ENCODE measurements at regions not wholly inside any gene's neighbourhood (a gene's known extent, or its start where the extent isn't known, plus 50 kb on each side); places are given as distances from the start of the nearest gene placed in this dataset.

- DNase-seq (ENCODE audit: low read depth) = no peak
Observed at GRCh38 chr4:26071688-26072087, 157.7 kb downstream of the SMIM20 start.

GRCh38 chr4:26073886-26074560, 160.0 kb downstream of the SMIM20 start:
- DNase-seq (ENCODE audit: low read depth) = no peak

GRCh38 chr4:26074712-26075430, 160.9 kb downstream of the SMIM20 start:
- DNase-seq (ENCODE audit: low read depth) = peak; percentile 55

GRCh38 chr4:26075583-26075982, 161.6 kb downstream of the SMIM20 start:
- DNase-seq (ENCODE audit: low read depth) = no peak

- peak; percentile 25 for DNase-seq (ENCODE audit: low read depth)
Observed at GRCh38 chr4:26076000-26076587, 162.1 kb downstream of the SMIM20 start.

DNA sequence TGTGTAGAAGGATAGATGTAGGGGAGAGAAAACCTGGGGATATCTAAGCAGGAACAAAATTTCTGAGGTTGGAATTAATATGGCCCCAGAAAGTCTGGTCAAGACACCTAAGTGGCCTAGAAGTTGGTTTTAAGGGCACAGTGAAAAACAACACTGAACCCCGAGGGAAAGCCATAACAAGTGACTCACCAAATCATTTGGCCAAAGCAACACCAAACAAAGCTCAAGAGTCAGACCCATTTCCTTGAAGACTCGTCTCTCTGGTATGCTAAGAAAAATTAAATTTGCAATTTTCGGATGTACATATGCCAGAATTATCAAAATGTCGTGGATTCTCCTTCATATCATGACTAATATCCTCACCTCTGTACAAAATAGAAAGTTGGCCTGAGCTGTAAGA, 162.9 kb downstream of the SMIM20 start:
- no peak for DNase-seq (ENCODE audit: low read depth)

DNA sequence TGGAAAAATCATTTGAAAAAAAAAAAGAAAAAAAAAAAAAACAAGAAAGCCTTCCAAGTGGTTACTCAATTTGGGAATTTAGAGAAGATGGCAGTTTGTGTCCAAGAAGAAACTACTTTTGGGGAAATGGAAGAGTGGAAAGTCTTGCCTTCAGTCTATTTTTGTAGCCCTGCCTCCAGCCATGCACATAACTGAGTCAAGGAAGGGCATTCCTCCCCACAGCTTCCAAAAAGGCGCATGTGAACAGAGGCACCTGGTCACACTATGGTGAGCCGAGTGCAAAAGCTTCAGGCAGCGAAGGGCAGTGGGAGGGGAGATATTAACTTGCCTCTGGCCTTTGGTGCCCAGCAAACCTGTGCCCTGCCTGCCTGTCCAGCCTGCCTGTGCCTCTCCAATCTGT, 163.7 kb downstream of the SMIM20 start:
- DNase-seq (ENCODE audit: low read depth) = no peak

GRCh38 chr4:26080870-26081628, 167.0 kb downstream of the SMIM20 start:
- no peak for DNase-seq (ENCODE audit: low read depth)

DNA sequence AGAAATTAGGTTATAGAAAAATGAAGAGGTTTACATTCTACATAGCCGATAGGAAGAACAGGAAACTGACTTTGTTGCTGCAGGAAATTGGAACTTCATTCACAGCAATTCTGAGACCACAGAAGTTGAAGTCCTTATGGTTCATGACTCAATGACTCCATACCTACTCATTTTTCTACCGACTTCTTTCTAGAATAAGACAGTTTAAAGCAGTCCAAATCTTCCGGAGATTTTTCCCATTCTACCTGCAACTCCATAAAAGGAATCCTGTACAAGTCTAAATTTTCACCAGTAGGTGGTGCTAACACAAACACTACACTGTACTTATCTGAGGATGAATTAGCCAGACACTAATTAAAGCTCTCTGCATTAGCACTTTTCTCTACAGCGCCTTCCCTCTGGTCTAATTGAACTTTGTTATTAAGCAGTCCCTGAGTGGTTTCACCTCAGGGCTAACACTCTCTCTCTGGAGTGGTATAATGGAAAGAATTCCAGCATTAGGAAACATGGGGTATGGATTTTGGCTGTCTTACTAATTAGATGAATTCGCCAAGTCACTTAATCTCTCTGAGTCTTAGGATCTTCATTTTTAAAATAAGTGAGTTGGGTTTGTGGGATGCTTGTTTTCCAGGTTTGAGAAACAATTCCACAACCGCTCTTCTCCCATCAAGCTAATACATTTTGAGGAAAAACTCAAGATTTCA, 167.9 kb downstream of the SMIM20 start:
- DNase-seq (ENCODE audit: low read depth) = no peak

DNA sequence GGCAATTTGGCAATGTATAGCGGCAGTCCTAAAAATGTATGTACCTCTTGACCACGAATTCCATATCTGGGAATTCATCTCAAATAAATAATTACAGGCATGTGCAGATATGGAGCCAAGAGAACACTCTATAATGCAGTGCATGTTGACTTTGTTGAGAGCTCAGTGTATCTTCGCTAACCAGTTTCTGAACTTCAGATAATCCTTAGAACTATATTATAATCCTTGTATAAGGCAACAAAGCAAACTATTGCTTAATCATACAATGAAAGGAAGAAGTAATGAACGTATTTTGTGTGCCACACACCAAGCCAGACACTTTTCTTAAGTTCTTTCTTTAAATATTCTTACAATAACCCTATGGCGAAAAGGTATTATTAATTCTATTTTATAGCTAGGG, 168.5 kb downstream of the SMIM20 start:
- no peak for DNase-seq (ENCODE audit: low read depth)

GRCh38 chr4:26083987-26084386, 170.0 kb downstream of the SMIM20 start:
- DNase-seq (ENCODE audit: low read depth) = no peak

DNA sequence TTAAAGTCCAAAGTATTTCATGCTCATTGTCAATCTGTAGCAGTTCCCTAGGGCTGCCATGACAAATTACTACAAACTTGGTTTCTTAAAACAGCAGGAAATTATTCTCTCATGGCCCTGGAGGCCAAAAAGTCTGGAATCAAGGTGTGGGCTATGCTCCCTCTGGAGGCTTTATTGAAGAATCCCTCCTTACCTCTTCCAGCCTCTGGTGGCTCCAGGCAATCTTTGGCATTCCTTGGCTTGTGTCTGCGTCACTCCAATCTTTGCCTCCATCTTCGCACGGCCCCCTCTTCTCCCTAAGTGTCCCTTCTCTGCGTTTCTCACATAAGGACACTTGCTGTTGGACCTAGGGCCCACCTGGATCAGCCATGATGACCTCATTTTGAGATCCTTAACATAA, 170.4 kb downstream of the SMIM20 start:
- no peak for DNase-seq (ENCODE audit: low read depth)

GRCh38 chr4:26085551-26085950, 171.5 kb downstream of the SMIM20 start:
- DNase-seq (ENCODE audit: low read depth) = no peak

DNA sequence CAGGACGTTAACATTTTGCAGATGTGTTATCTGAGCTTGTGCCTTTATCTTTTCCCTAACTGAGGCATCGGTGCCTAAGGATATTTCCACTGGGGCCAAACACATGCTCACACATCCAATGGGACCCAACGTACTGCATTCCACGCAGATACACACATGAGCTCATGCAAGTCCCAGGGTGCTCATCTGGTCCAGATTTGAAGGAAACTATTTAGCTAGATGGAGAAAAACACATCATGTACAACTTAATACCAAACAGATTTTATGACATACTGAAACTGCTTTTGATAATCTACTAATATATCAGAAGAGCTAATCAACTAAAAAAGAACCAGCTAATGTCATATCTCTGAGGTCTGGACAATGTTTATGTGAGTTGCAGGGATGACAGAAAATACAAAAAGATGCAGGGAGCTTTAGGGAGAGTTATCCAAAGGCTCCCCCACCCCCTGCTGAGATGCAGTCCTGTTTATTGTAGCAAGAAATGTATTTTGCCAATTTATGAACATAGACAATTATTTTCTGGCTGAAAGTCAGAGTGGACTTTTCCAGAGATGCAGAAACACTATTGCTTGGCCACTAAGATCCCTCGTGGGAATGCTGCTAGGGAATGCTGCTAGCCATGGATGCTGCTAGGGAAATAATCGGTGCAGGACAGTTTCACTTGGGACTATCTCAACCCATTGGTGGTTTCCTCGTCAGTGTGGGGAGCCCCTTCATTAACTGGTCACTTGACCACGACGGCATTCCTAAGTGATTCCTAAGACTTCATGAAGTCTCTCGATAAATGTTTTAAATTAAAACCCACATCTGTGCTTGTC, 172.8 kb downstream of the SMIM20 start:
- DNase-seq (ENCODE audit: low read depth) = no peak

DNA sequence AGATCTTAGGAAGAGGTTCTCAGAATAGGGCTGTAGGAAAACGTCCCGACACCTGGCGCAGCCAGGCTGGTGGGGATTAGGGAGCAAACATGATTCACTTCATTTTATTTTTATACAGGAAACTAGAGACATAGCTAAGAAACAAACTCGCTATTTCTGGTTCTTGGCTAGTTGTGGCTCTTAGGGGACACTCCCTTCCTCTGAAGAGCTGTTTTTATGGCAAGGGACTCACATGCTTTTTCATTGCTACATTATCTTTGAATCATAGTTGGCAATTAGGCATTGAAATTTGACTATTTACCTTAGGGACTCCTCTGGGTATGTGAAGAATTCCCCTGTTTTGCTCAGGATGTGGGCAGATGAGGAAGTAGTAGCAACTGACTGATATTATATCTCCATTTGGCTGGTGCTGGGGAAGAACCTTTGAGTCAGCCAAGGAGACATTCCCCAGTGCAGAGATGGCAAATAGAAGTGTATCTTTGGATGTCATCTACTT, 174.5 kb downstream of the SMIM20 start:
- DNase-seq (ENCODE audit: low read depth) = no peak

- no peak for DNase-seq (ENCODE audit: low read depth)
Observed at GRCh38 chr4:26093551-26093950, 179.5 kb downstream of the SMIM20 start.

DNA sequence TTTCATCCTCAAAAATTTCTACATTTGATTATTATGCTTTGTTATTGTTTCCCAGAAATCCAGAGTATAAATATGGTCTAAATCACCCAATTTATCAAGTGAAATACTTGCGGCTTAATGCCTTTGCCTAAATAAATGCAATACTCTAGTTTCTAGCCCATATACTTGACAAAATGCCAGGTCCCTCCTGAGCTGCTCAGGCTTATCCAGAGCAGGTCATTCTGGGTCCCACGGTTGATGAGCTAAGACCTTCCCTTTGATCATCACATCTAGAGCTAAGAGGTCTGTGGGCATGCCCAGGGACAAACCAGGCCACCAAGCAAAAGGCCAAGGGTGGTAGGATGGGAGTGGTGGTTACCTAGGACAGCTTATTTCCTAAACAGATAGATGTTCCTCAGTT, 180.1 kb downstream of the SMIM20 start:
- no peak for DNase-seq (ENCODE audit: low read depth)

DNA sequence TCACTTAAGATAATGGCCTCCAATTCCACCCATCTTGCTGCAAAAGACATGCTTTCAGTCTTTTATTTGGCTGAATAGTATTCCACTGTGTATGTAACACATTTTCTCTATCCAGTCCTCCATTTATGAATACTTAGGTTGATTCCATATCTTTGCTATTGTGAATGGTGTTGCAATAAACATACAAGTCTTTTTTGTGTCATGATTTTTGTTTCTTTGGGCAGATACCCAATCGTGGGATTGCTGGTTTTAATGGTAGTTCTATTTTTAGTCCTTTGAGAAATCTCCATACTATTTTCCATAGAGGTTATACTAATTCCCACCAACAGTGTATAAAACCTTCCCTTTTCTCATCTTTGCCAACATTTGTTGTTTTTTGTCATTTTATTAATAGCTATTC, 180.9 kb downstream of the SMIM20 start:
- no peak for DNase-seq (ENCODE audit: low read depth)

- no peak for DNase-seq (ENCODE audit: low read depth)
Observed at GRCh38 chr4:26099967-26100366, 185.9 kb downstream of the SMIM20 start.

DNA sequence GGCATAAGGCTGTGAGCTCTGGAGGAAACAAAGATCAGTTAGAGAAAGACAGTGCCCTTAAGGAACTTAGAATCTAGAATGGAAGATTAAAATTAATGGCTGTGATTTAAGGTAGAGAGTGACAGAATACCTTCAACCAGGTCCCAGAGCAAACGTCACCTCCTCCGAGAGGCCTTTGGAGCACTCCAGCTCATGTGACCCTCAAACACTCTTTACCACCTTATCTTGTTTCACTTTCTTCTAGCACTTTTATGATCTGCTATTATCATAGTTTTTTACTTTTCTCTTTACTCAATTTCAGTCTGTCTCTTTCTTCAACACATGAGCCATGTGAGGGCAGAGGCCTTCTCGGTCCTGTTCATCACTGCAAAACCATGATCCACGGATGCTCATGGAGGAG, 187.0 kb downstream of the SMIM20 start:
- no peak for DNase-seq (ENCODE audit: low read depth)

DNA sequence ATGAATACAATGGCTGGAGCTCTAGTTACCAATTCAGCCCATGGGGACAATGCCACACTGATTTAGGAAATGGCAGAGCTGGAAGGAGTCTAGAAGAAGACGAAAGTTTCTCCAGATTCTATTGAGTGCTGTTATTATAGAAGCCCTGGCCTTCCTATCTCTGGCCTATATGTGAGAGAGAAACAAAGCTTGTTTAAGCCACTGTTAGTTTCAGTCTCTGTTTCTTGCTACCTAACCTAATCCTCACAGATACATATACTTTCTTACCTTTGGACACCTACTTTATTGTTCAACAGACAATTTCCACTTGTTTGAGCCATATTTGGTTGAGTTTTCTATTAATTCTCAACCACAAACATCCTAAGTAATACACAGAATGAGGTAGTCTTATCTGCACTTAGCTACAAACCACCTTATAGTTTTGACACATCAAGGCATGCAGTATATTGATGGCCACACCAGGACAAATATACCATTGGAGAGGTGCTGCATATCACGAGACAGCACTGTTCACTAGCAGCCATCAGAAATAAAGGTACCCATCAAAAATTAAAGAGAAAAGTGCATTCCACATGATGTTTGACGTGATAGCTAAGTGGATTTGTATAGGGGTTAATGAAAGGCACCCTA, 190.2 kb downstream of the SMIM20 start:
- no peak for DNase-seq (ENCODE audit: low read depth)
